SU-DHL-6 (cell line): ENCODE measurements at regions not wholly inside any gene's neighbourhood (a gene's known extent, or its start where the extent isn't known, plus 50 kb on each side); places are given as distances from the start of the nearest gene placed in this dataset.

Experiments used
- CTCF ChIP-seq: fragments of 200-600 bp; sonication (generic); IDR thresholded peaks from one replicate; pipeline ENCODE4 v1.5.1; 2017; ENCODE audit warnings: antibody characterized with exemption, mild to moderate bottlenecking, low read length, moderate library complexity; ENCODE audit not compliant: insufficient read depth, poor library complexity, severe bottlenecking
- EZH2phosphoT487 ChIP-seq: fragments of 200-600 bp; sonication (generic), shearing (Covaris generic); conservative IDR thresholded peaks from 2 replicates; pipeline ENCODE4 v1.6.1; 2018; ENCODE audit warnings: mild to moderate bottlenecking, antibody characterized with exemption, low read length, moderate library complexity, mixed read lengths

- TF ChIP-seq CTCF, result no peak
- TF ChIP-seq EZH2phosphoT487, result no peak
These were observed 244.4 kb downstream of the DEPDC1B start for GRCh38 chr5:60455589-60455988.
